K562 (cell line): ENCODE measurements at regions not wholly inside any gene's neighbourhood (a gene's known extent, or its start where the extent isn't known, plus 50 kb on each side); places are given as distances from the start of the nearest gene placed in this dataset.
A peak's percentile ranks its signal among the peaks of the same experiment; 100 is the strongest.

Experiments used
- BDP1 ChIP-seq: IDR thresholded peaks from 3 replicates; pipeline ENCODE4 v1.6.1; 2011; ENCODE audit not compliant: insufficient read length, insufficient read depth
- ESRRA ChIP-seq: fragments of 450-650 bp; IDR thresholded peaks from 2 replicates; pipeline ENCODE4 v1.6.1; 2014; ENCODE audit warnings: low read depth, mild to moderate bottlenecking, moderate library complexity, borderline replicate concordance
- ETV1 ChIP-seq: fragments of 450-650 bp; conservative IDR thresholded peaks from 2 replicates; pipeline ENCODE4 v1.6.1; 2016; ENCODE audit warnings: missing genetic modification characterization, control low read depth, low read depth, missing compliant biosample characterization
- EZH2 ChIP-seq: IDR thresholded peaks from 2 replicates; pipeline ENCODE4 v1.6.1; 2012; ENCODE audit warnings: low read depth, mild to moderate bottlenecking, inconsistent platforms, low read length, borderline replicate concordance
- FOXA3 ChIP-seq, 2 experiments: fragments of 450-650 bp in 1 of 2; sonication (generic) in 1 of 2; formaldehyde crosslinking; IDR thresholded peaks in 1 of 2; conservative IDR thresholded peaks in 1 of 2; 2 replicates each; pipeline versions ENCODE4 v1.4.0 to v1.8.0; 2020 to 2022; ENCODE audit warnings: mild to moderate bottlenecking in 2 of 2, missing genetic modification reagents in 1 of 2
- FOXP1 ChIP-seq: sonication (generic); formaldehyde crosslinking; IDR thresholded peaks from 2 replicates; pipeline ENCODE4 v1.8.0; 2022; ENCODE audit warnings: mild to moderate bottlenecking, missing genetic modification reagents
- KDM1A ChIP-seq, 2 experiments: fragments of 450-650 bp; IDR thresholded peaks; 2 replicates each; pipeline ENCODE4 v1.6.1; 2016; ENCODE audit warnings: mild to moderate bottlenecking in 2 of 2
- MYNN ChIP-seq, 2 experiments: sonication (generic); formaldehyde crosslinking in 1 of 2; IDR thresholded peaks; 2 replicates each; pipeline versions ENCODE4 v1.5.0 to v1.6.1; 2016 to 2020; ENCODE audit warnings: antibody characterized with exemption in 1 of 2, missing genetic modification reagents in 1 of 2
- NBN ChIP-seq: fragments of 450-650 bp; IDR thresholded peaks from 2 replicates; pipeline ENCODE4 v1.6.1; 2016; ENCODE audit warnings: low read depth, mild to moderate bottlenecking
- PYGO2 ChIP-seq: fragments of 450-650 bp; IDR thresholded peaks from 2 replicates; pipeline ENCODE4 v1.6.1; 2016; ENCODE audit warnings: mild to moderate bottlenecking, missing genetic modification characterization, moderate library complexity, missing compliant biosample characterization
- SPI1 ChIP-seq: IDR thresholded peaks from 2 replicates; pipeline ENCODE4 v1.6.1; 2011; ENCODE audit warnings: low read depth, low read length, control low read depth, borderline replicate concordance
- TCFL5 ChIP-seq: fragments of 250-450 bp; sonication (Bioruptor Pico); conservative IDR thresholded peaks from 2 replicates; pipeline ENCODE4 v1.6.1; 2021; ENCODE audit warnings: mild to moderate bottlenecking, moderate library complexity, matching md5 sums
- TFAM ChIP-seq: fragments of 250-450 bp; sonication (Bioruptor Pico); conservative IDR thresholded peaks from 2 replicates; pipeline ENCODE4 v1.5.0; 2021; ENCODE audit warnings: mild to moderate bottlenecking, moderate library complexity
- XRCC4 ChIP-seq: IDR thresholded peaks from one replicate; pipeline ENCODE4 v1.6.1; 2011; ENCODE audit not compliant: insufficient read depth, insufficient read length; ENCODE audit errors: extremely low read depth
- ZEB2 ChIP-seq: fragments of 450-650 bp; IDR thresholded peaks from 2 replicates; pipeline ENCODE4 v1.6.1; 2016
- ZNF12 ChIP-seq: sonication (generic); formaldehyde crosslinking; IDR thresholded peaks from 2 replicates; pipeline ENCODE4 v1.4.0; 2020; ENCODE audit warnings: mild to moderate bottlenecking, missing genetic modification reagents
- ZNF143 ChIP-seq: sonication (generic); formaldehyde crosslinking; IDR thresholded peaks from 2 replicates; pipeline ENCODE4 v1.9.0; 2022; ENCODE audit warnings: mild to moderate bottlenecking, missing genetic modification reagents
- ZNF589 ChIP-seq: fragments of 200-800 bp; sonication (Bioruptor generic); IDR thresholded peaks from 2 replicates; pipeline ENCODE4 v1.6.1; 2016; ENCODE audit warnings: low read depth, missing genetic modification characterization, missing compliant biosample characterization
- ZNF778 ChIP-seq: fragments of 450-650 bp; formaldehyde crosslinking; IDR thresholded peaks from 2 replicates; pipeline ENCODE4 v1.4.0; 2020; ENCODE audit warnings: mild to moderate bottlenecking, moderate library complexity
- ZNF79 ChIP-seq: fragments of 250-450 bp; sonication (Bioruptor Pico); IDR thresholded peaks from 2 replicates; pipeline ENCODE4 v1.4.0; 2020; ENCODE audit warnings: low read depth, mild to moderate bottlenecking, moderate library complexity
- TF ChIP-seq, protein P1 (sequence below): sonication (generic); formaldehyde crosslinking; IDR thresholded peaks from 2 replicates; pipeline ENCODE4 v1.8.1; 2022; ENCODE audit warnings: missing genetic modification reagents
- TF ChIP-seq, protein P2 (sequence below), 2 experiments: fragments of 450-650 bp in 1 of 2; sonication (generic) in 1 of 2; formaldehyde crosslinking; conservative IDR thresholded peaks; 2 replicates each; pipeline versions ENCODE4 v1.4.0 to v1.8.1; 2020 to 2022; ENCODE audit warnings: mild to moderate bottlenecking in 1 of 2, missing genetic modification reagents in 1 of 2
- TF ChIP-seq, protein P3 (sequence below): sonication (generic); formaldehyde crosslinking; IDR thresholded peaks from 2 replicates; pipeline ENCODE4 v1.8.0; 2022; ENCODE audit warnings: missing genetic modification reagents, mild to moderate bottlenecking, borderline replicate concordance

DNA sequence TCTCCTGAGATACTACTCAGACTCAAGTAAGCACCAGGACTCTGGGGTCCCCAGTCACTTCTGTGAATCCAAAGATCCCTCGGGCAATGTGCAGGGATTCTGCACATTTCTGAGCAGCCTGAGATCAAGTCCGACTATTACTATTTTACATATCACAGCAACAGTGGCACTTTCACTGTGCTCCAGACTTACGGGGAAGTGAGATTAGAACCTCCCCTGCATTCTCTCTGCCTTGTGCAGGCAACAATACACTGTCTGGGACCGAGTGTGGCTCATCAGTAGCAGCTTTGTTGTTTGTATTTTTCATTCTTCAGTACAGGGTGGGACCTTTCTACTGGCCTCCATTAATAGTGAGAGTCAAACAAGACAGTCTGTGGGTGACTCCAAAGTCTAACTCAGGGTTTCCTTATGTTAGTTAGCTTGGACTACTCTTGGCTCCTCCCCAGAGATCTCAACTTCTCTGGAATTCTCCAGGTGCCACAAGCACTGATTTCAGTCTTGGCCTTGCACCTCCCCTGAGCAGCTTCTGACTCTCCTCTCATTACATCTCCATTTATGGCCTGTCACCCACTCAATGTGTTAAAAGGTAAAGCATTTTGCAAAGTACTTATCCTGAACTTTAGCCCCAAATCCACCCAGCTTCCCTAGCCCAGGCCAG, 76.2 kb upstream of the TOP3B start (continued):
- TF ChIP-seq, protein P1, sequence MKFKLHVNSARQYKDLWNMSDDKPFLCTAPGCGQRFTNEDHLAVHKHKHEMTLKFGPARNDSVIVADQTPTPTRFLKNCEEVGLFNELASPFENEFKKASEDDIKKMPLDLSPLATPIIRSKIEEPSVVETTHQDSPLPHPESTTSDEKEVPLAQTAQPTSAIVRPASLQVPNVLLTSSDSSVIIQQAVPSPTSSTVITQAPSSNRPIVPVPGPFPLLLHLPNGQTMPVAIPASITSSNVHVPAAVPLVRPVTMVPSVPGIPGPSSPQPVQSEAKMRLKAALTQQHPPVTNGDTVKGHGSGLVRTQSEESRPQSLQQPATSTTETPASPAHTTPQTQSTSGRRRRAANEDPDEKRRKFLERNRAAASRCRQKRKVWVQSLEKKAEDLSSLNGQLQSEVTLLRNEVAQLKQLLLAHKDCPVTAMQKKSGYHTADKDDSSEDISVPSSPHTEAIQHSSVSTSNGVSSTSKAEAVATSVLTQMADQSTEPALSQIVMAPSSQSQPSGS (CRISPR knock-in tag) = 0 out of 2 replicates have a peak, but pooled peaks have one; percentile 24
- TF ChIP-seq, protein P2, sequence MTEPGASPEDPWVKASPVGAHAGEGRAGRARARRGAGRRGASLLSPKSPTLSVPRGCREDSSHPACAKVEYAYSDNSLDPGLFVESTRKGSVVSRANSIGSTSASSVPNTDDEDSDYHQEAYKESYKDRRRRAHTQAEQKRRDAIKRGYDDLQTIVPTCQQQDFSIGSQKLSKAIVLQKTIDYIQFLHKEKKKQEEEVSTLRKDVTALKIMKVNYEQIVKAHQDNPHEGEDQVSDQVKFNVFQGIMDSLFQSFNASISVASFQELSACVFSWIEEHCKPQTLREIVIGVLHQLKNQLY (CRISPR knock-in tag; conservative IDR thresholded peaks at IDR 0.05) = no peak
- no peak for TF ChIP-seq ESRRA
- TF ChIP-seq PYGO2 = no peak
- no peak for TF ChIP-seq TCFL5 (CRISPR knock-in tag)
- no peak for TF ChIP-seq SPI1
- 0 out of 2 replicates have a peak, but pooled peaks have one; percentile 39 for TF ChIP-seq ZNF12 (CRISPR knock-in tag)
- TF ChIP-seq ZNF778 = no peak
- TF ChIP-seq, protein P3, sequence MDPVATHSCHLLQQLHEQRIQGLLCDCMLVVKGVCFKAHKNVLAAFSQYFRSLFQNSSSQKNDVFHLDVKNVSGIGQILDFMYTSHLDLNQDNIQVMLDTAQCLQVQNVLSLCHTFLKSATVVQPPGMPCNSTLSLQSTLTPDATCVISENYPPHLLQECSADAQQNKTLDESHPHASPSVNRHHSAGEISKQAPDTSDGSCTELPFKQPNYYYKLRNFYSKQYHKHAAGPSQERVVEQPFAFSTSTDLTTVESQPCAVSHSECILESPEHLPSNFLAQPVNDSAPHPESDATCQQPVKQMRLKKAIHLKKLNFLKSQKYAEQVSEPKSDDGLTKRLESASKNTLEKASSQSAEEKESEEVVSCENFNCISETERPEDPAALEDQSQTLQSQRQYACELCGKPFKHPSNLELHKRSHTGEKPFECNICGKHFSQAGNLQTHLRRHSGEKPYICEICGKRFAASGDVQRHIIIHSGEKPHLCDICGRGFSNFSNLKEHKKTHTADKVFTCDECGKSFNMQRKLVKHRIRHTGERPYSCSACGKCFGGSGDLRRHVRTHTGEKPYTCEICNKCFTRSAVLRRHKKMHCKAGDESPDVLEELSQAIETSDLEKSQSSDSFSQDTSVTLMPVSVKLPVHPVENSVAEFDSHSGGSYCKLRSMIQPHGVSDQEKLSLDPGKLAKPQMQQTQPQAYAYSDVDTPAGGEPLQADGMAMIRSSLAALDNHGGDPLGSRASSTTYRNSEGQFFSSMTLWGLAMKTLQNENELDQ (CRISPR knock-in tag) = 0 out of 2 replicates have a peak, but pooled peaks have one; percentile 50
- TF ChIP-seq XRCC4 = no peak
- TF ChIP-seq MYNN (IDR thresholded peaks at IDR 0.05) = no peak
- peak; percentile 51; the same call in 1 of the 2 replicates for TF ChIP-seq MYNN (CRISPR knock-in tag; IDR thresholded peaks at IDR 0.05)
- TF ChIP-seq TFAM (CRISPR knock-in tag) = no peak
- no peak for TF ChIP-seq ZNF79 (CRISPR knock-in tag)
- no peak for TF ChIP-seq FOXA3 (CRISPR knock-in tag; conservative IDR thresholded peaks at IDR 0.05 in 1 of 2, IDR thresholded peaks at IDR 0.05 in 1 of 2)
- TF ChIP-seq ZNF143 (CRISPR knock-in tag) = no peak
- TF ChIP-seq NBN = no peak
- no peak for TF ChIP-seq ETV1 (tag)
- no peak for TF ChIP-seq KDM1A (IDR thresholded peaks at IDR 0.05)
- TF ChIP-seq BDP1 = no peak
- no peak for TF ChIP-seq ZEB2
- TF ChIP-seq EZH2 = no peak
- no peak for TF ChIP-seq FOXP1 (CRISPR knock-in tag)
- no peak for TF ChIP-seq ZNF589 (CRISPR knock-in tag)
